Endothelial cell of umbilical vein (primary cell): ENCODE measurements at regions not wholly inside any gene's neighbourhood (a gene's known extent, or its start where the extent isn't known, plus 50 kb on each side); places are given as distances from the start of the nearest gene placed in this dataset.

ENCODE experiments used
- BruUV-seq: library from RNA; stranded (reverse); fragments of 400-500 nt; replicated peaks from 2 replicates; lab custom pipeline; 2021; lab: Mats Ljungman, UMichigan
- CTCF ChIA-PET: fragments of 300-600, 350-600 bp; sonication (Branson Sonifier 250); formaldehyde crosslinking; loops from one replicate; lab custom pipeline; 2021; ENCODE audit warnings: antibody characterized with exemption, inconsistent platforms; lab: Charles Lee
- POLR2A ChIA-PET: fragments of 300-600, 350-600 bp; sonication (Branson Sonifier 250); formaldehyde crosslinking; loops from one replicate; lab custom pipeline; 2021; ENCODE audit warnings: antibody characterized with exemption, inconsistent platforms; lab: Charles Lee
- DNase-seq: peaks from one replicate; pipeline ENCODE4 v3.0.0-alpha.2; 2011; ENCODE audit warnings: low read depth, low spot score
- FAIRE-seq: peaks from 2 replicates; lab custom pipeline; 2011; peaks lifted over from hg19 to GRCh38; lab: Jason Lieb, UNC
- H2AFZ ChIP-seq: 2 replicates; pipeline ENCODE4 v1.6.0; 2012; ENCODE audit warnings: low read depth, low read length, control low read depth, inconsistent platforms
- H3K27ac ChIP-seq: 2 replicates; pipeline ENCODE4 v1.5.1; 2011; ENCODE audit warnings: low read depth, mild to moderate bottlenecking, control low read depth, low read length, moderate library complexity; ENCODE audit not compliant: insufficient read depth
- H3K27me3 ChIP-seq, 2 experiments: 2 replicates each; pipeline versions ENCODE4 v1.6.0 to v1.6.1; 2011; ENCODE audit warnings: low read length in 2 of 2, mixed read lengths in 1 of 2; ENCODE audit not compliant: control insufficient read depth in 2 of 2, insufficient read depth in 2 of 2
- H3K36me3 ChIP-seq, 2 experiments: 2 replicates in 1 of 2; 3 replicates in 1 of 2; pipeline ENCODE4 v1.5.1; 2011; ENCODE audit warnings: low read length in 2 of 2, mild to moderate bottlenecking in 1 of 2, moderate library complexity in 1 of 2; ENCODE audit not compliant: control insufficient read depth in 2 of 2, insufficient read depth in 2 of 2; ENCODE audit errors: extremely low read depth in 1 of 2
- H3K4me1 ChIP-seq: 3 replicates; pipeline ENCODE4 v1.5.1; 2011; ENCODE audit warnings: mild to moderate bottlenecking, low read length; ENCODE audit not compliant: control insufficient read depth, insufficient read depth; ENCODE audit errors: extremely low read depth
- H3K4me2 ChIP-seq: 2 replicates; pipeline ENCODE4 v1.6.1; 2011; ENCODE audit warnings: low read length, control low read depth, mixed read lengths; ENCODE audit not compliant: insufficient read depth
- H3K4me3 ChIP-seq, 3 experiments: fragments of 200-600 bp in 1 of 3; sonication (generic), shearing (Covaris generic) in 1 of 3; replicated peaks in 1 of 3; 2 replicates each; pipeline ENCODE4 v1.5.1; 2011 to 2016; ENCODE audit warnings: control low read depth in 3 of 3, low read length in 3 of 3, mild to moderate bottlenecking in 2 of 3, inconsistent platforms in 1 of 3, low read depth in 1 of 3, moderate library complexity in 1 of 3; ENCODE audit not compliant: insufficient read depth in 1 of 3
- H3K79me2 ChIP-seq: 2 replicates; pipeline ENCODE4 v1.6.0; 2012; ENCODE audit warnings: low read length, inconsistent platforms; ENCODE audit not compliant: control insufficient read depth, insufficient read depth
- H3K9ac ChIP-seq: replicated peaks from 2 replicates; pipeline ENCODE3; 2011; ENCODE audit warnings: low read length, control low read depth; ENCODE audit not compliant: insufficient read depth; ENCODE audit errors: extremely low read depth
- H3K9me1 ChIP-seq: replicated peaks from 3 replicates; pipeline ENCODE4 v1.6.0; 2011; ENCODE audit warnings: mild to moderate bottlenecking, low read length; ENCODE audit not compliant: control insufficient read depth, insufficient read depth; ENCODE audit errors: extremely low read depth
- H3K9me3 ChIP-seq: replicated peaks from 2 replicates; pipeline ENCODE4 v1.5.1; 2012; ENCODE audit warnings: low read length, inconsistent platforms; ENCODE audit not compliant: control insufficient read depth, insufficient read depth
- H4K20me1 ChIP-seq: replicated peaks from 2 replicates; pipeline ENCODE3; 2011; ENCODE audit warnings: mild to moderate bottlenecking, low read length; ENCODE audit not compliant: control insufficient read depth, insufficient read depth; ENCODE audit errors: extremely low read depth
- EZH2 ChIP-seq: IDR thresholded peaks from 2 replicates; pipeline ENCODE4 v1.6.1; 2012; ENCODE audit warnings: borderline replicate concordance, low read depth, mild to moderate bottlenecking, moderate library complexity, low read length, inconsistent platforms; ENCODE audit not compliant: severe bottlenecking
- FOS ChIP-seq: IDR thresholded peaks from 2 replicates; pipeline ENCODE4 v1.6.1; 2011; ENCODE audit warnings: mild to moderate bottlenecking, low read length, moderate library complexity, borderline replicate concordance; ENCODE audit not compliant: insufficient read depth
- GATA2 ChIP-seq: IDR thresholded peaks from 2 replicates; pipeline ENCODE4 v1.7.0; 2011; ENCODE audit warnings: low read depth, mild to moderate bottlenecking, moderate library complexity, mixed read lengths, low read length; ENCODE audit not compliant: insufficient read length, insufficient read depth
- JUN ChIP-seq: IDR thresholded peaks from 2 replicates; pipeline ENCODE4 v1.6.1; 2011; ENCODE audit warnings: borderline replicate concordance, low read depth; ENCODE audit not compliant: insufficient read length, insufficient read depth
- MYC ChIP-seq: IDR thresholded peaks from one replicate; pipeline ENCODE4 v1.6.1; 2011; ENCODE audit warnings: mild to moderate bottlenecking, low read depth, low read length
- POLR2A ChIP-seq: IDR thresholded peaks from 2 replicates; pipeline ENCODE4 v1.6.1; 2012; ENCODE audit warnings: low read depth, mild to moderate bottlenecking, control low read depth, low read length
- POLR2AphosphoS5 ChIP-seq: IDR thresholded peaks from 2 replicates; pipeline ENCODE4 v1.6.1; 2012; ENCODE audit warnings: low read depth, mild to moderate bottlenecking, control low read depth, low read length, moderate library complexity; ENCODE audit not compliant: insufficient read depth
- dilution Hi-C: fragments of 300-500 bp; cut with MboI; formaldehyde crosslinking; loops from one replicate; pipeline ENCODE4 v1.15.0; 2019; ENCODE audit warnings: low sequenced_read_pairs; ENCODE audit not compliant: extremely low pct_ligation_motif_present
- intact Hi-C: fragments of 100-400 bp; cut with micrococcal nuclease; formaldehyde crosslinking; loops from one replicate; pipeline ENCODE4 v1.10.0; 2022
- TF ChIP-seq, protein P1 (sequence below): IDR thresholded peaks from 2 replicates; pipeline ENCODE4 v1.6.1; 2011; ENCODE audit not compliant: insufficient read depth, insufficient read length
- TF ChIP-seq, protein P2 (sequence below), 2 donors: IDR thresholded peaks; 1 replicate in 1 of 2; 2 replicates in 1 of 2; pipeline ENCODE4 v1.5.1; 2011; ENCODE audit warnings: low read length in 2 of 2, mild to moderate bottlenecking in 2 of 2, moderate library complexity in 2 of 2, control low read depth in 1 of 2, inconsistent platforms in 1 of 2, low read depth in 1 of 2; ENCODE audit not compliant: insufficient read depth in 1 of 2; ENCODE audit errors: extremely low read depth in 1 of 2

DNA sequence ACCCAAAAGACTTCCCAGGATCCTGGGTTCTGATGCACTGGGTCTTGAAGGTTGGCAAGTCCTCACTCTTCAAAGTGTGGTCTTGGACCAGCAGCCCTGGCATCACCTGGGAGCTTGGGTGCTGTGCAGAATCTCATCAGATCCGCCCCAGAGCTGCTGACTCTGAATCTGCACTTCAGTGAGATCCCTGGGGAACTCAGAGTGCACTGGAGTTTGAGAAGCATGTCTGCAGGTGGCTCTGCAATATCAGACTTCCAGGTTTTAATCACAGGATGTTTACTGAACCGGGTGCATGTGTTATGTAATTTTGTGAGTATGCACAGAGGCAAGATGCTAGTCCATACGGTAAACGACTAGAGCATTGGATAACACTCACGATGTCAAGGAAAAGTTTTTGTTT, 58.0 kb upstream of the BOD1L2 start:
- FAIRE-seq (no peak), DNase-seq (no peak)
- intact Hi-C loops (no loop called here), dilution Hi-C loops (no loop called here)
- ChIA-PET CTCF (no interaction called here), POLR2A (no interaction called here)
- no peak overlapping the region for H3K4me2 ChIP-seq
- BruUV-seq = no TSS peak
- H3K4me1 ChIP-seq = peaks cover 2% of the 10 kb centered on the region
- H4K20me1 ChIP-seq = no peaks in the 10 kb centered on the region
- H3K79me2 ChIP-seq = no peaks in the 10 kb centered on the region
- no peak overlapping the region for H3K4me3 ChIP-seq
- no peaks in the 10 kb centered on the region for H3K27me3 ChIP-seq
- TF ChIP-seq EZH2 (no peak), POLR2AphosphoS5 (no peak), JUN (no peak), GATA2 (no peak), MYC (no peak), FOS (no peak), POLR2A (no peak)
- TF ChIP-seq, protein P1, sequence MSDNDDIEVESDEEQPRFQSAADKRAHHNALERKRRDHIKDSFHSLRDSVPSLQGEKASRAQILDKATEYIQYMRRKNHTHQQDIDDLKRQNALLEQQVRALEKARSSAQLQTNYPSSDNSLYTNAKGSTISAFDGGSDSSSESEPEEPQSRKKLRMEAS = no peak
- TF ChIP-seq, protein P2, sequence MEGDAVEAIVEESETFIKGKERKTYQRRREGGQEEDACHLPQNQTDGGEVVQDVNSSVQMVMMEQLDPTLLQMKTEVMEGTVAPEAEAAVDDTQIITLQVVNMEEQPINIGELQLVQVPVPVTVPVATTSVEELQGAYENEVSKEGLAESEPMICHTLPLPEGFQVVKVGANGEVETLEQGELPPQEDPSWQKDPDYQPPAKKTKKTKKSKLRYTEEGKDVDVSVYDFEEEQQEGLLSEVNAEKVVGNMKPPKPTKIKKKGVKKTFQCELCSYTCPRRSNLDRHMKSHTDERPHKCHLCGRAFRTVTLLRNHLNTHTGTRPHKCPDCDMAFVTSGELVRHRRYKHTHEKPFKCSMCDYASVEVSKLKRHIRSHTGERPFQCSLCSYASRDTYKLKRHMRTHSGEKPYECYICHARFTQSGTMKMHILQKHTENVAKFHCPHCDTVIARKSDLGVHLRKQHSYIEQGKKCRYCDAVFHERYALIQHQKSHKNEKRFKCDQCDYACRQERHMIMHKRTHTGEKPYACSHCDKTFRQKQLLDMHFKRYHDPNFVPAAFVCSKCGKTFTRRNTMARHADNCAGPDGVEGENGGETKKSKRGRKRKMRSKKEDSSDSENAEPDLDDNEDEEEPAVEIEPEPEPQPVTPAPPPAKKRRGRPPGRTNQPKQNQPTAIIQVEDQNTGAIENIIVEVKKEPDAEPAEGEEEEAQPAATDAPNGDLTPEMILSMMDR (IDR thresholded peaks at IDR 0.05; ENCODE audit: extremely low read depth in 1 of 2, insufficient read depth in 1 of 2, low read depth in 1 of 2, low read length in 2 of 2) = no peak
- no peak overlapping the region for H2AFZ ChIP-seq
- no peaks in the 10 kb centered on the region for H3K9me1 ChIP-seq
- H3K27ac ChIP-seq = no peak overlapping the region
- H3K36me3 ChIP-seq = no peaks in the 10 kb centered on the region
- no peak overlapping the region for H3K9ac ChIP-seq
- H3K9me3 ChIP-seq = no peaks in the 10 kb centered on the region
